ENCODE measurements at regions not wholly inside any gene's neighbourhood (a gene's known extent, or its start where the extent isn't known, plus 50 kb on each side); places are given as distances from the start of the nearest gene placed in this dataset.
"Not testable (repeated sequence)": the region's sequence is repeated elsewhere in the genome, so short reads cannot be mapped to it uniquely, and the experiment has no call there.

- no peak for DNase-seq
These were observed 689.0 kb downstream of the PLOD2 start for GRCh38 chr3:145471976-145472375.

- not testable (repeated sequence) for DNase-seq
These were observed 678.2 kb downstream of the PLOD2 start for GRCh38 chr3:145482735-145483134.

GRCh38 chr3:145483992-145484391 lies 677.0 kb downstream of the PLOD2 start:
- DNase-seq: no peak

GRCh38 chr3:145489011-145489410 lies 672.0 kb downstream of the PLOD2 start:
- DNase-seq: no peak

- no peak for DNase-seq
These were observed 670.6 kb downstream of the PLOD2 start for GRCh38 chr3:145490088-145491048.

- no peak for DNase-seq
These were observed 668.5 kb downstream of the PLOD2 start for GRCh38 chr3:145492456-145492855.

GRCh38 chr3:145517416-145517815 lies 643.6 kb downstream of the PLOD2 start:
- not testable (repeated sequence) for DNase-seq

GRCh38 chr3:145518639-145519038 lies 642.3 kb downstream of the PLOD2 start:
- DNase-seq: no peak

GRCh38 chr3:145519398-145520047 lies 641.5 kb downstream of the PLOD2 start:
- DNase-seq: no peak

GRCh38 chr3:145522179-145522578 lies 638.8 kb downstream of the PLOD2 start:
- DNase-seq: no peak

GRCh38 chr3:145522893-145523651 lies 637.9 kb downstream of the PLOD2 start:
- DNase-seq: no peak

- no peak for DNase-seq
These were observed 629.4 kb downstream of the PLOD2 start for GRCh38 chr3:145531548-145531947.

GRCh38 chr3:145533696-145534095 lies 627.3 kb downstream of the PLOD2 start:
- DNase-seq: peak; percentile 5

GRCh38 chr3:145536461-145536860 lies 624.5 kb downstream of the PLOD2 start:
- no peak for DNase-seq

- no peak for DNase-seq
These were observed 610.5 kb downstream of the PLOD2 start for GRCh38 chr3:145550522-145550921.

GRCh38 chr3:145557405-145557804 lies 603.6 kb downstream of the PLOD2 start:
- peak; percentile 43 for DNase-seq

GRCh38 chr3:145578471-145578870 lies 582.5 kb downstream of the PLOD2 start:
- DNase-seq: no peak

GRCh38 chr3:145581694-145582093 lies 579.3 kb downstream of the PLOD2 start:
- no peak for DNase-seq

- DNase-seq: no peak
These were observed 556.1 kb downstream of the PLOD2 start for GRCh38 chr3:145604851-145605250.

GRCh38 chr3:145620002-145620401 lies 541.0 kb downstream of the PLOD2 start:
- no peak for DNase-seq

GRCh38 chr3:145620486-145620885 lies 540.5 kb downstream of the PLOD2 start:
- DNase-seq: no peak

- no peak for DNase-seq
These were observed 537.6 kb downstream of the PLOD2 start for GRCh38 chr3:145623349-145623748.

- no peak for DNase-seq
These were observed 532.8 kb downstream of the PLOD2 start for GRCh38 chr3:145628211-145628610.

All from fibroblast of skin of back (primary cell).